Small intestine (tissue), 7 donors: ENCODE measurements at regions not wholly inside any gene's neighbourhood (a gene's known extent, or its start where the extent isn't known, plus 50 kb on each side); places are given as distances from the start of the nearest gene placed in this dataset.

Source experiments
- DNase-seq, 2 donors: peaks; one replicate each; pipeline versions ENCODE4 v3.0.0 to v3.0.0-alpha.2; 2013
- FAIRE-seq: peaks from 2 replicates; lab custom pipeline; 2012; peaks lifted over from hg19 to GRCh38; lab: Jason Lieb, UNC
- H3K27ac ChIP-seq, 3 donors: one replicate each; pipeline ENCODE4 v1.5.1; 2013; ENCODE audit warnings: low read length in 2 of 3, mild to moderate bottlenecking in 2 of 3, control low read depth in 1 of 3, inconsistent platforms in 1 of 3, low read depth in 1 of 3, moderate library complexity in 1 of 3
- H3K27me3 ChIP-seq, 3 donors: one replicate each; pipeline ENCODE4 v1.6.1; 2013; ENCODE audit warnings: low read length in 3 of 3, inconsistent platforms in 1 of 3; ENCODE audit not compliant: control insufficient read depth in 3 of 3, insufficient read depth in 3 of 3
- H3K36me3 ChIP-seq, 3 donors: one replicate each; pipeline ENCODE4 v1.6.1; 2013; ENCODE audit warnings: low read length in 3 of 3, inconsistent platforms in 1 of 3, low read depth in 1 of 3, mild to moderate bottlenecking in 1 of 3, moderate library complexity in 1 of 3; ENCODE audit not compliant: control insufficient read depth in 3 of 3, insufficient read depth in 2 of 3
- H3K4me1 ChIP-seq, 3 donors: one replicate each; pipeline ENCODE4 v1.6.1; 2013; ENCODE audit warnings: low read length in 2 of 3, inconsistent platforms in 1 of 3, low read depth in 1 of 3, mild to moderate bottlenecking in 1 of 3, moderate library complexity in 1 of 3; ENCODE audit not compliant: control insufficient read depth in 3 of 3, insufficient read depth in 2 of 3
- H3K4me3 ChIP-seq, 3 donors: one replicate each; pipeline ENCODE4 v1.5.1; 2013; ENCODE audit warnings: low read length in 3 of 3, control low read depth in 1 of 3, inconsistent platforms in 1 of 3, low read depth in 1 of 3, mild to moderate bottlenecking in 1 of 3, moderate library complexity in 1 of 3
- H3K9me3 ChIP-seq, 2 donors: one replicate each; pipeline ENCODE4 v1.6.1; 2013; ENCODE audit warnings: low read depth in 1 of 2, low read length in 1 of 2; ENCODE audit not compliant: control insufficient read depth in 2 of 2, insufficient read depth in 1 of 2
- WGBS, 3 donors: extraction: QIAGEN DNeasy Blood & Tissue Kit; methylation state at CpG; one replicate each; pipeline ENCODE4 v1.1.7; 2013; 5-methylcytosine and 5-hydroxymethylcytosine counted together
- donor health status: healthy with polysubstance abuse.
- donor health status: control.
- donor health status: control.
- donor health status: Bipolar disorder and iron deficiency.
- donor health status: healthy.

GRCh38 chr11:29685361-29685760 is 331.5 kb downstream of the KCNA4 start:
- FAIRE-seq (no peak), DNase-seq (no peak)
- no peak overlapping the region for H3K27ac ChIP-seq
- H3K4me3 ChIP-seq = no peak overlapping the region
- no peaks in the 10 kb centered on the region for H3K9me3 ChIP-seq
- H3K4me1 ChIP-seq = no peaks in the 10 kb centered on the region
- H3K27me3 ChIP-seq = no peaks in the 10 kb centered on the region
- no peaks in the 10 kb centered on the region for H3K36me3 ChIP-seq
- WGBS, 3 donors = 54 to 86% (median 78%) methylated on average over 1 of the region's 1 CpG

- no peaks in the 10 kb centered on the region for H3K27me3 ChIP-seq
- no peak overlapping the region for H3K4me3 ChIP-seq
- no peaks in the 10 kb centered on the region for H3K9me3 ChIP-seq
- no peaks in the 10 kb centered on the region for H3K4me1 ChIP-seq
- FAIRE-seq = no peak
- WGBS, 3 donors = 31 to 59% (median 42%) methylated on average over 2 of the region's 2 CpGs
- H3K27ac ChIP-seq = no peak overlapping the region
- no peak for DNase-seq
- H3K36me3 ChIP-seq = no peaks in the 10 kb centered on the region
Measured at GRCh38 chr11:29682856-29683255, 334.0 kb downstream of the KCNA4 start.

- Histone ChIP-seq H3K4me3 (no peak overlapping the region), H3K36me3 (no peaks in the 10 kb centered on the region), H3K4me1 (no peaks in the 10 kb centered on the region), H3K27me3 (no peaks in the 10 kb centered on the region), H3K9me3 (no peaks in the 10 kb centered on the region), H3K27ac (no peak overlapping the region)
- DNase-seq (no peak), FAIRE-seq (no peak)
- WGBS, 3 donors = 62 to 78% (median 76%) methylated on average over 3 of the region's 3 CpGs
Measured at GRCh38 chr11:29679996-29680395, 336.8 kb downstream of the KCNA4 start.

GRCh38 chr11:29676993-29677392 is 339.8 kb downstream of the KCNA4 start:
- no peak overlapping the region for H3K4me3 ChIP-seq
- FAIRE-seq = no peak

GRCh38 chr11:29669310-29669709 is 347.5 kb downstream of the KCNA4 start:
- Histone ChIP-seq H3K36me3 (no peaks in the 10 kb centered on the region), H3K4me3 (no peak overlapping the region), H3K27me3 (no peaks in the 10 kb centered on the region), H3K27ac (no peak overlapping the region), H3K9me3 (no peaks in the 10 kb centered on the region), H3K4me1 (no peaks in the 10 kb centered on the region)
- 52 to 68% (median 61%) methylated on average over 5 of the region's 5 CpGs for WGBS, 3 donors
- no peak for FAIRE-seq
- DNase-seq = no peak

More at GRCh38 chr11:29676993-29677392, 339.8 kb downstream of the KCNA4 start:
- DNase-seq = no peak
- no peak overlapping the region for H3K27ac ChIP-seq
- H3K9me3 ChIP-seq = no peaks in the 10 kb centered on the region
- no peaks in the 10 kb centered on the region for H3K4me1 ChIP-seq
- H3K27me3 ChIP-seq = no peaks in the 10 kb centered on the region
- H3K36me3 ChIP-seq = no peaks in the 10 kb centered on the region

- no peak for DNase-seq
- Histone ChIP-seq H3K4me3 (no peak overlapping the region), H3K27ac (no peak overlapping the region), H3K36me3 (no peaks in the 10 kb centered on the region), H3K27me3 (no peaks in the 10 kb centered on the region), H3K9me3 (peaks cover 0 to 1% of the 10 kb centered on the region in 2 donors), H3K4me1 (no peaks in the 10 kb centered on the region)
- no peak for FAIRE-seq
- 79 to 87% (median 81%) methylated on average over 2 of the region's 2 CpGs for WGBS, 3 donors
Measured at GRCh38 chr11:29657709-29658108, 359.1 kb downstream of the KCNA4 start.

- WGBS, 3 donors = 57 to 85% (median 74%) methylated on average over 3 of the region's 3 CpGs
- Histone ChIP-seq H3K4me1 (no peaks in the 10 kb centered on the region), H3K27ac (no peak overlapping the region), H3K9me3 (peaks cover 0 to 1% of the 10 kb centered on the region in 2 donors), H3K27me3 (no peaks in the 10 kb centered on the region), H3K4me3 (no peak overlapping the region), H3K36me3 (no peaks in the 10 kb centered on the region)
- DNase-seq = no peak
- no peak for FAIRE-seq
Measured at GRCh38 chr11:29656597-29656996, 360.2 kb downstream of the KCNA4 start.

- peaks cover 0 to 1% of the 10 kb centered on the region in 2 donors for H3K9me3 ChIP-seq
- WGBS, 3 donors = 96 to 100% (median 100%) methylated on average over 1 of the region's 1 CpG
- no peak for FAIRE-seq
Measured at GRCh38 chr11:29645373-29645772, 371.5 kb downstream of the KCNA4 start.

GRCh38 chr11:29641201-29641600 is 375.6 kb downstream of the KCNA4 start:
- H3K4me3 ChIP-seq = no peak overlapping the region
- DNase-seq (no peak), FAIRE-seq (no peak)
- no peaks in the 10 kb centered on the region for H3K4me1 ChIP-seq
- no peak overlapping the region for H3K27ac ChIP-seq
- H3K27me3 ChIP-seq = no peaks in the 10 kb centered on the region
- H3K36me3 ChIP-seq = no peaks in the 10 kb centered on the region
- peaks cover 0 to 1% of the 10 kb centered on the region in 2 donors for H3K9me3 ChIP-seq

More at GRCh38 chr11:29645373-29645772, 371.5 kb downstream of the KCNA4 start:
- Histone ChIP-seq H3K4me1 (no peaks in the 10 kb centered on the region), H3K4me3 (no peak overlapping the region), H3K27ac (no peak overlapping the region), H3K27me3 (no peaks in the 10 kb centered on the region), H3K36me3 (no peaks in the 10 kb centered on the region)
- no peak for DNase-seq
